Natural killer cell (primary cell): ENCODE measurements at regions not wholly inside any gene's neighbourhood (a gene's known extent, or its start where the extent isn't known, plus 50 kb on each side); places are given as distances from the start of the nearest gene placed in this dataset.

ENCODE experiments used
- ATAC-seq, 3 donors: fragments of 150-1000 bp in 2 of 3; fragments of 200-7000 bp in 1 of 3; cut with Tn5 transposase; 1 replicate in 1 of 3; 2 replicates in 2 of 3; pipeline ENCODE4 v1.10.0; 2021; ENCODE audit warnings: mild to moderate bottlenecking in 2 of 3, moderate library complexity in 2 of 3
- DNase-seq, 2 donors: peaks; one replicate each; pipeline versions ENCODE4 v3.0.0 to v3.0.0-alpha.2; 2013 to 2021; ENCODE audit warnings: mixed read lengths in 1 of 2
- H3K27ac ChIP-seq: one replicate; pipeline ENCODE4 v1.5.1; 2013; ENCODE audit warnings: mild to moderate bottlenecking, low read length
- H3K27me3 ChIP-seq: one replicate; pipeline ENCODE4 v1.6.1; 2013; ENCODE audit warnings: low read length; ENCODE audit not compliant: control insufficient read depth, insufficient read depth
- H3K36me3 ChIP-seq: one replicate; pipeline ENCODE4 v1.6.1; 2013; ENCODE audit warnings: low read length; ENCODE audit not compliant: control insufficient read depth, insufficient read depth
- H3K4me1 ChIP-seq: one replicate; pipeline ENCODE4 v1.6.1; 2013; ENCODE audit warnings: low read length; ENCODE audit not compliant: control insufficient read depth, insufficient read depth
- H3K4me3 ChIP-seq: one replicate; pipeline ENCODE4 v1.5.1; 2013; ENCODE audit warnings: low read length
- H3K9me3 ChIP-seq: one replicate; pipeline ENCODE4 v1.6.1; 2013; ENCODE audit warnings: low read length; ENCODE audit not compliant: control insufficient read depth, insufficient read depth
- H3K27ac Mint-ChIP-seq, 2 donors: one replicate each; pipeline ENCODE4 v1.8.0; 2022; ENCODE audit warnings: mild to moderate bottlenecking in 2 of 2, mixed read lengths in 2 of 2, moderate library complexity in 1 of 2
- H3K27me3 Mint-ChIP-seq, 2 donors: one replicate each; pipeline ENCODE4 v1.8.0; 2022; ENCODE audit warnings: low read depth in 2 of 2, mixed read lengths in 2 of 2
- H3K36me3 Mint-ChIP-seq: one replicate; pipeline ENCODE4 v1.8.0; 2022; ENCODE audit warnings: mixed read lengths
- H3K4me1 Mint-ChIP-seq, 2 donors: one replicate each; pipeline ENCODE4 v1.8.0; 2022; ENCODE audit warnings: mixed read lengths in 2 of 2
- H3K4me3 Mint-ChIP-seq: one replicate; pipeline ENCODE4 v1.8.0; 2022; ENCODE audit warnings: mild to moderate bottlenecking, moderate library complexity, mixed read lengths
- H3K9me3 Mint-ChIP-seq, 2 donors: one replicate each; pipeline ENCODE4 v1.8.0; 2022; ENCODE audit warnings: mixed read lengths in 2 of 2
- WGBS: methylation state at CpG from one replicate; pipeline ENCODE4 v1.1.7; 2013; ENCODE audit warnings: missing lambda C conversion rate; ENCODE audit not compliant: insufficient coverage; 5-methylcytosine and 5-hydroxymethylcytosine counted together
- intact Hi-C: fragments of 100-400 bp; cut with micrococcal nuclease; formaldehyde crosslinking; loops from one replicate; pipeline ENCODE4 v1.14.2; 2022
- TF ChIP-seq, protein P1 (sequence below): fragments of 200-600 bp; IDR thresholded peaks from one replicate; pipeline ENCODE4 v1.8.0; 2022; ENCODE audit warnings: antibody characterized with exemption

DNA sequence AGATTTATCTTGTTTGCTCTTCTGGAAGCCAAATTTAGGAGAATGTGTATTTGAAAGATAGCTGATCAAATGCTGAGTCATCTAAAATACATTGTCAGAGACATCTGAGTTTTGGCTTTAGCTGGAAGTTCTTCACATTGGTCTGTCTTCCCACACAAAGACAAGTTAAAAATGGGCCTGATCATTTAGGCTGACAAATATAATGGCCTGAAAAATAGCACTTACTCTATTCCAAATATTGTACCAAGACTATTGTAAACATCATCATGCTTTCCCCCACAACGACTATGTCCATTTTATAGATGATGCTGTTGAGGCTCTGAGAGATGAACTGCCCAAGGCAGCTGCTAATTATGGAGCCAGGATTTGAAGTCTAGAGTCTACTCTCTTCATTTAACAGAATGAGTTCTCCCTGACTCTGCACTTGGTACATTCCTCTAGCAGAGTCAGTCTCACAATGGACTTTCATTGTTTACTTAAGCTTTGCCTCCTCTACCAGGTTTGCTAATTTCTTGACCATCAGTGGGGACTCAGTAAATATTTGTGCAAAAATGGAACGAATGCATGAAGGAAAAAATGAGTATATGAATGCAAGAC, 619.4 kb upstream of the KLF4 start:
- TF ChIP-seq, protein P1, sequence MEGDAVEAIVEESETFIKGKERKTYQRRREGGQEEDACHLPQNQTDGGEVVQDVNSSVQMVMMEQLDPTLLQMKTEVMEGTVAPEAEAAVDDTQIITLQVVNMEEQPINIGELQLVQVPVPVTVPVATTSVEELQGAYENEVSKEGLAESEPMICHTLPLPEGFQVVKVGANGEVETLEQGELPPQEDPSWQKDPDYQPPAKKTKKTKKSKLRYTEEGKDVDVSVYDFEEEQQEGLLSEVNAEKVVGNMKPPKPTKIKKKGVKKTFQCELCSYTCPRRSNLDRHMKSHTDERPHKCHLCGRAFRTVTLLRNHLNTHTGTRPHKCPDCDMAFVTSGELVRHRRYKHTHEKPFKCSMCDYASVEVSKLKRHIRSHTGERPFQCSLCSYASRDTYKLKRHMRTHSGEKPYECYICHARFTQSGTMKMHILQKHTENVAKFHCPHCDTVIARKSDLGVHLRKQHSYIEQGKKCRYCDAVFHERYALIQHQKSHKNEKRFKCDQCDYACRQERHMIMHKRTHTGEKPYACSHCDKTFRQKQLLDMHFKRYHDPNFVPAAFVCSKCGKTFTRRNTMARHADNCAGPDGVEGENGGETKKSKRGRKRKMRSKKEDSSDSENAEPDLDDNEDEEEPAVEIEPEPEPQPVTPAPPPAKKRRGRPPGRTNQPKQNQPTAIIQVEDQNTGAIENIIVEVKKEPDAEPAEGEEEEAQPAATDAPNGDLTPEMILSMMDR: no peak
- WGBS: 92% methylated on average over 2 of the region's 2 CpGs
- H3K9me3 ChIP-seq: no peaks in the 10 kb centered on the region
- no peaks in the 10 kb centered on the region for H3K27me3 ChIP-seq
- H3K4me1 ChIP-seq: no peaks in the 10 kb centered on the region
- Mint-ChIP-seq H3K4me3 (no peak overlapping the region), H3K27ac (no peak overlapping the region), H3K27me3 (no peaks in the 10 kb centered on the region), H3K4me1 (no peaks in the 10 kb centered on the region), H3K9me3 (peaks cover 0 to under 1% of the 10 kb centered on the region in 2 donors), H3K36me3 (no peaks in the 10 kb centered on the region)
- H3K36me3 ChIP-seq: no peaks in the 10 kb centered on the region
- intact Hi-C loops: no loop called here
- no peak overlapping the region for H3K27ac ChIP-seq
- ATAC-seq (no peak), DNase-seq (no peak)
- no peak overlapping the region for H3K4me3 ChIP-seq

DNA sequence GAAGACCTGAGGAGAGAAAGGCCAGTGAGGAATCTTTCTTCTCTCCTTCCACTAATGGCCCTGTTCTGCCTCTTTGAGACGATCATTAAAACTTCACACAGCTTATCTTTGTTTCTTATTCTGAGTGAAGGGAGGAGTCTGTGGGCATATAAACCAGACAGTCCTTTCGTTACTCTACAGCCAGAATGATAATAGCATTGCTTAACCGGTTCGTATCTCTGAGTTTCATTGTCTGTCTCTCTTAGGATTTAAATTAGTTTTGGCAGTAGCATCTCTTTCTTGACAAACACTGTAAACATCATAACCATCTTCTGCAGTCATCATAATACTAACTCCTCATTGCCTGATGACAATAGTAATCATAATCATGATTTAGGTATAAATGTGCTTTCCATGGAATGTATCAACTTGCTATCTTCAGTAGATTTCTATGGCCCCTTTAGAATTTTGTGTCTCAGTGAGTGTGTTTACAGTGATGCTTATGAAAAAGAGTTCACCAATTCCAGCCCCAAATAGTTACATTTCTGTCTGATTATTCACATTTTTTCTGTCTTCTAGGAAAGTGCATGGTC, 618.8 kb upstream of the KLF4 start:
- no peaks in the 10 kb centered on the region for H3K4me1 Mint-ChIP-seq
- H3K4me3 ChIP-seq: no peak overlapping the region
- WGBS: 79% methylated on average over 3 of the region's 4 CpGs
- H3K4me3 Mint-ChIP-seq: no peak overlapping the region
- H3K27ac Mint-ChIP-seq: no peak overlapping the region
- ATAC-seq (no peak), DNase-seq (no peak)
- TF ChIP-seq, protein P1: no peak
- no peaks in the 10 kb centered on the region for H3K36me3 ChIP-seq
- H3K9me3 ChIP-seq: no peaks in the 10 kb centered on the region
- H3K9me3 Mint-ChIP-seq: peaks cover 0 to 3% of the 10 kb centered on the region in 2 donors
- H3K27me3 ChIP-seq: no peaks in the 10 kb centered on the region
- no peak overlapping the region for H3K27ac ChIP-seq
- H3K27me3 Mint-ChIP-seq: no peaks in the 10 kb centered on the region
- H3K4me1 ChIP-seq: no peaks in the 10 kb centered on the region
- intact Hi-C loops: no loop called here
- H3K36me3 Mint-ChIP-seq: no peaks in the 10 kb centered on the region

DNA sequence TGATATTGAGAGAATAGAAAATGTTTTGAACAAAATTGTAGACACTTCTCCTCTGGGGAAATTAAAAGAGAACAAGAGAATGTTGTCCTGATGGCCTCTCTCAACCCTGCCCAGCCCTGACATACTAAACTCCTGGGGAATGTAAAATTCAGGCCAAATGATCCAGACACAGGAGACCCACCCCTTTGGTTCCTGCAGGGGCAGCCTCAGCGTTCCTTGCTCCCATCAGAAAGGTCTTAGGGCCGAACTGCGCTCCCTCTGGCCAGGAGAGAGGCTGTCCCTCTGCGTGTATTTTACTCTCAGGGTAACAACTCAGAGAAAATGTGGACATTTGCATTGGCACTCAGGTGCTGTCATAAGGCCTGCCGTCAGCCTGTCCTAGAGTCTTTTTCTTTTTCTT, 616.3 kb upstream of the KLF4 start:
- ATAC-seq (no peak), DNase-seq (no peak)
- H3K27ac ChIP-seq: no peak overlapping the region
- no peaks in the 10 kb centered on the region for H3K4me1 ChIP-seq
- H3K27me3 ChIP-seq: no peaks in the 10 kb centered on the region
- Mint-ChIP-seq H3K4me3 (no peak overlapping the region), H3K9me3 (peaks cover 0 to 9% of the 10 kb centered on the region in 2 donors), H3K27me3 (no peaks in the 10 kb centered on the region), H3K27ac (no peak overlapping the region), H3K36me3 (no peaks in the 10 kb centered on the region), H3K4me1 (no peaks in the 10 kb centered on the region)
- TF ChIP-seq, protein P1: no peak
- no peak overlapping the region for H3K4me3 ChIP-seq
- intact Hi-C loops: no loop called here
- 93% methylated on average over 5 of the region's 5 CpGs for WGBS
- no peaks in the 10 kb centered on the region for H3K9me3 ChIP-seq
- no peaks in the 10 kb centered on the region for H3K36me3 ChIP-seq

DNA sequence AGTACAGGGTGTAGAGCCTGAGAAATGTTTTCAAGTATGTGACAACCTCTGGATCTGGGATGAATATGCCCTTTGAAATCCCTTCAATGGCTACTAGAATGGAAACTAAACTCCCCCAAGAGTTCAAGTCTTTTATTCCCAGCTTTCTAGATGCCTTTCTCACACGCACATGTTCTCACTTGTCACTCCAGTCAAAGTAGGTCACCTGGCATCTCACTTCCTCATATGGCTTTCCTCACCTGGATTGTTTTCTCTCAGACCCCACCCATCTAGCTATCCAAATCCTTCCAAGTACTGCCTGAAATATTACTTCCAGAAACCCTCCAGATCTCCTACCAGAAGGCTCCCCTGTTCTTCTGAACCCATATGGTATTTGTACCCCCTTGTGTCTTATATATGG, 615.4 kb upstream of the KLF4 start:
- Mint-ChIP-seq H3K27ac (no peak overlapping the region), H3K27me3 (no peaks in the 10 kb centered on the region), H3K9me3 (peaks cover 0 to 12% of the 10 kb centered on the region in 2 donors), H3K36me3 (no peaks in the 10 kb centered on the region), H3K4me1 (no peaks in the 10 kb centered on the region), H3K4me3 (no peak overlapping the region)
- no peak overlapping the region for H3K4me3 ChIP-seq
- H3K27me3 ChIP-seq: no peaks in the 10 kb centered on the region
- H3K9me3 ChIP-seq: no peaks in the 10 kb centered on the region
- DNase-seq (no peak), ATAC-seq (no peak)
- intact Hi-C loops: no loop called here
- H3K4me1 ChIP-seq: no peaks in the 10 kb centered on the region
- WGBS: 87% methylated on average over 1 of the region's 1 CpG
- H3K36me3 ChIP-seq: no peaks in the 10 kb centered on the region
- no peak overlapping the region for H3K27ac ChIP-seq
- TF ChIP-seq, protein P1: no peak
